HG03103 (cell line): ENCODE measurements at regions not wholly inside any gene's neighbourhood (a gene's known extent, or its start where the extent isn't known, plus 50 kb on each side); places are given as distances from the start of the nearest gene placed in this dataset.

Experiments used
- ATAC-seq: cut with Tn5 transposase; IDR thresholded peaks from one replicate; pipeline ENCODE4 v1.9.1; 2021; ENCODE audit warnings: low read depth; ENCODE audit not compliant: unreplicated experiment

GRCh38 chr3:36248374-36248773 lies 131.9 kb upstream of the STAC start:
- no peak for ATAC-seq

GRCh38 chr3:36250191-36250590 lies 130.1 kb upstream of the STAC start:
- ATAC-seq: no peak

GRCh38 chr3:36257158-36257852 lies 123.0 kb upstream of the STAC start:
- ATAC-seq: no peak

GRCh38 chr3:36258421-36258820 lies 121.9 kb upstream of the STAC start:
- ATAC-seq: no peak

GRCh38 chr3:36259580-36259979 lies 120.7 kb upstream of the STAC start:
- ATAC-seq: no peak

GRCh38 chr3:36269274-36269673 lies 111.0 kb upstream of the STAC start:
- no peak for ATAC-seq

- no peak for ATAC-seq
These were observed 97.5 kb upstream of the STAC start for GRCh38 chr3:36282766-36283165.

- no peak for ATAC-seq
These were observed 85.0 kb upstream of the STAC start for GRCh38 chr3:36295296-36295695.

- ATAC-seq: no peak
These were observed 83.1 kb upstream of the STAC start for GRCh38 chr3:36297195-36297594.

- no peak for ATAC-seq
These were observed 82.1 kb upstream of the STAC start for GRCh38 chr3:36298188-36298587.

GRCh38 chr3:36302158-36302509 lies 78.2 kb upstream of the STAC start:
- no peak for ATAC-seq

- ATAC-seq: no peak
These were observed 77.7 kb upstream of the STAC start for GRCh38 chr3:36302626-36303025.

GRCh38 chr3:36303286-36303685 lies 77.0 kb upstream of the STAC start:
- ATAC-seq: no peak

- ATAC-seq: no peak
These were observed 74.3 kb upstream of the STAC start for GRCh38 chr3:36305929-36306520.

- no peak for ATAC-seq
These were observed 71.2 kb upstream of the STAC start for GRCh38 chr3:36309092-36309491.

- ATAC-seq: no peak
These were observed 68.0 kb upstream of the STAC start for GRCh38 chr3:36312351-36312750.

- ATAC-seq: peak; percentile 87
These were observed 62.4 kb upstream of the STAC start for GRCh38 chr3:36317915-36318314.

GRCh38 chr3:36318621-36319200 lies 61.6 kb upstream of the STAC start:
- no peak for ATAC-seq

- ATAC-seq: no peak
These were observed 60.6 kb upstream of the STAC start for GRCh38 chr3:36319680-36320079.
